CD4-positive, alpha-beta T cell (primary cell): ENCODE measurements at regions not wholly inside any gene's neighbourhood (a gene's known extent, or its start where the extent isn't known, plus 50 kb on each side); places are given as distances from the start of the nearest gene placed in this dataset.
"Not testable (repeated sequence)": the region's sequence is repeated elsewhere in the genome, so short reads cannot be mapped to it uniquely, and the experiment has no call there.

Experiments
- ATAC-seq: fragments of 200-7000 bp; cut with Tn5 transposase; one replicate; pipeline ENCODE4 v1.10.0; 2022; ENCODE audit warnings: mild to moderate bottlenecking; ENCODE audit not compliant: poor library complexity
- CTCF ChIA-PET: fragments of 350-600 bp; sonication (Branson Sonifier 250); formaldehyde crosslinking; loops from one replicate; lab custom pipeline; 2021; ENCODE audit warnings: antibody characterized with exemption, inconsistent platforms; lab: Charles Lee
- POLR2A ChIA-PET: fragments of 350-600 bp; sonication (Branson Sonifier 250); formaldehyde crosslinking; loops from one replicate; lab custom pipeline; 2021; ENCODE audit warnings: antibody characterized with exemption, inconsistent platforms; lab: Charles Lee
- DNase-seq, 14 experiments: peaks; one replicate each; pipeline ENCODE4 v3.0.0-alpha.2; 2013 to 2020; ENCODE audit warnings: mixed read lengths in 2 of 14
- H3K27ac ChIP-seq, 2 donors: one replicate each; pipeline versions ENCODE4 v1.5.1 to v1.7.0; 2013; ENCODE audit warnings: low read length in 2 of 2, low read depth in 1 of 2, mild to moderate bottlenecking in 1 of 2
- H3K27me3 ChIP-seq, 2 experiments: 1 replicate in 1 of 2; 2 replicates in 1 of 2; pipeline versions ENCODE4 v1.6.1 to v1.7.0; 2013; ENCODE audit warnings: low read length in 2 of 2, control low read depth in 1 of 2, mild to moderate bottlenecking in 1 of 2, moderate library complexity in 1 of 2; ENCODE audit not compliant: insufficient read depth in 2 of 2, control insufficient read depth in 1 of 2
- H3K36me3 ChIP-seq: one replicate; pipeline ENCODE4 v1.6.1; 2013; ENCODE audit warnings: low read length, control low read depth; ENCODE audit not compliant: insufficient read depth
- H3K4me1 ChIP-seq: one replicate; pipeline ENCODE4 v1.6.1; 2013; ENCODE audit warnings: low read length, control low read depth; ENCODE audit not compliant: insufficient read depth
- H3K4me3 ChIP-seq: one replicate; pipeline ENCODE4 v1.5.1; 2013; ENCODE audit warnings: mild to moderate bottlenecking, low read length, moderate library complexity
- H3K9me3 ChIP-seq, 2 experiments: 1 replicate in 1 of 2; 2 replicates in 1 of 2; pipeline versions ENCODE4 v1.6.1 to v1.7.0; 2013; ENCODE audit warnings: low read length in 2 of 2, mild to moderate bottlenecking in 2 of 2, control low read depth in 1 of 2, moderate library complexity in 1 of 2; ENCODE audit not compliant: control insufficient read depth in 1 of 2, insufficient read depth in 1 of 2
- H3K27ac Mint-ChIP-seq: one replicate; pipeline ENCODE4 v1.8.0; 2020; ENCODE audit warnings: mixed read lengths
- H3K27me3 Mint-ChIP-seq: one replicate; pipeline ENCODE4 v1.8.0; 2021; ENCODE audit warnings: mixed read lengths
- H3K36me3 Mint-ChIP-seq: one replicate; pipeline ENCODE4 v1.8.0; 2021; ENCODE audit warnings: low read depth, mixed read lengths
- H3K4me1 Mint-ChIP-seq: one replicate; pipeline ENCODE4 v1.8.0; 2021; ENCODE audit warnings: low read depth, mixed read lengths
- H3K4me3 Mint-ChIP-seq: one replicate; pipeline ENCODE4 v1.8.0; 2020; ENCODE audit warnings: mild to moderate bottlenecking, mixed read lengths
- H3K9me3 Mint-ChIP-seq: one replicate; pipeline ENCODE4 v1.8.0; 2020; ENCODE audit warnings: mixed read lengths
- CTCF ChIP-seq: fragments of 200-600 bp; IDR thresholded peaks from one replicate; pipeline ENCODE4 v1.8.0; 2022; ENCODE audit warnings: antibody characterized with exemption, mild to moderate bottlenecking
- intact Hi-C, 2 experiments: fragments of 100-400 bp; cut with DNase I in 1 of 2; cut with micrococcal nuclease in 1 of 2; formaldehyde crosslinking; loops; one replicate each; pipeline versions ENCODE4 v1.15.1 to v1.9.0; 2023 to 2025; cut with DNase I, micrococcal nuclease

GRCh38 chr12:125549171-125549570, 483.9 kb downstream of the AACS start:
- no peak for DNase-seq
- no peak for TF ChIP-seq CTCF
- intact Hi-C loops = no loop called here
- Histone ChIP-seq H3K9me3 (peaks cover 0 to 10% of the 10 kb centered on the region in 2 experiments), H3K27me3 (no peaks in the 10 kb centered on the region), H3K4me3 (no peak overlapping the region), H3K36me3 (no peaks in the 10 kb centered on the region), H3K4me1 (no peaks in the 10 kb centered on the region), H3K27ac (no peak overlapping the region)
- no peak overlapping the region for H3K4me3 Mint-ChIP-seq
- H3K27ac Mint-ChIP-seq = no peak overlapping the region
- ATAC-seq = no peak
- H3K9me3 Mint-ChIP-seq = peaks cover 6% of the 10 kb centered on the region
- H3K27me3 Mint-ChIP-seq = peaks cover 5% of the 10 kb centered on the region
- ChIA-PET CTCF (no interaction called here), POLR2A (no interaction called here)
- H3K4me1 Mint-ChIP-seq = no peaks in the 10 kb centered on the region
- no peaks in the 10 kb centered on the region for H3K36me3 Mint-ChIP-seq

DNA sequence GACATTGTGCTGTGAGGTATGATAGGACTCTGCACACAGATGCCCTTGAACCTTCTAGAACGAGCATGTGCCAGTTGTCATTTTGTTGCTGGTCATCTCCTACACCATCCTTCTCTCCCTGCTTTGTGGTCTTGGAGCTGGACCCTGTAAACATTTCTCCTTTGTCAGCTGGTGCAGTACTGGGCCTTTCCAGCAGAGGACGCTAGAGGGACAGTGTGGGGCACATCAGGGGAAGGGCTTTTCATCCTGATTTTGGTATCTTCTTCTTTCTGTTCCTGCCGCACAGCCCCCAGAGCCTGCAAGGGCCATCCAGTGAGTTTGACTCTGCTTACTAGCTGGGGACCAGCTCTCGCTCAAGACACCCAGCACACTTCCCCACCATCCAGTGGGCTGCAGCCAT, 484.6 kb downstream of the AACS start:
- no peak for ATAC-seq
- POLR2A ChIA-PET = no interaction called here

DNA sequence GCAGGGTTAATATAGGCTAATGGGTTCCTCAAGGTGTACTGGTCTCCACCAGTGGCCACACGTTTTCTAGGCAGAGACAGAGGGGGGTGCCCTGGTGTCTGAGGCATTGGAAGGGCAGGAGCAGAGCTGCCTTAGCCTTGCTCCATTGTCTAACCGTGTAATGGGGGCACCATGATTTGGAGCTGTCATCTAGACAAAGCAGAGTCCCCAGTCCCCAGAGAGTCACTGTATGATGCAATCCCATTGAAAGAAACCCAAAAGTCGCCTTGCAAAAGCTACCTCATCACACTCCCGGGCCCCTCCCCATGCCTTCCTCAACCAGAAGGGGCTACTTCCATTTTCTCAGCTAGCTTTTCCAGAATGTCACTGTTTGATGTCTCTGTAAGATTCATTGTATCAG, 487.1 kb downstream of the AACS start:
- Mint-ChIP-seq H3K27ac (no peak overlapping the region), H3K9me3 (no peaks in the 10 kb centered on the region), H3K27me3 (peaks cover 5% of the 10 kb centered on the region), H3K36me3 (no peaks in the 10 kb centered on the region), H3K4me1 (no peaks in the 10 kb centered on the region), H3K4me3 (no peak overlapping the region)
- no peak for TF ChIP-seq CTCF
- DNase-seq (no peak), ATAC-seq (no peak)
- ChIA-PET CTCF (no interaction called here), POLR2A (no interaction called here)
- Histone ChIP-seq H3K4me1 (no peaks in the 10 kb centered on the region), H3K36me3 (no peaks in the 10 kb centered on the region), H3K27ac (no peak overlapping the region), H3K4me3 (no peak overlapping the region), H3K27me3 (no peaks in the 10 kb centered on the region), H3K9me3 (peaks cover 0 to 10% of the 10 kb centered on the region in 2 experiments)
- intact Hi-C loops = no loop called here

More for the DNA sequence above, 484.6 kb downstream of the AACS start:
- DNase-seq = no peak
- Mint-ChIP-seq H3K27ac (no peak overlapping the region), H3K27me3 (peaks cover 5% of the 10 kb centered on the region), H3K4me3 (no peak overlapping the region), H3K4me1 (no peaks in the 10 kb centered on the region), H3K36me3 (no peaks in the 10 kb centered on the region), H3K9me3 (peaks cover 6% of the 10 kb centered on the region)
- intact Hi-C loops = no loop called here
- Histone ChIP-seq H3K4me3 (no peak overlapping the region), H3K4me1 (no peaks in the 10 kb centered on the region), H3K27me3 (no peaks in the 10 kb centered on the region), H3K36me3 (no peaks in the 10 kb centered on the region), H3K27ac (no peak overlapping the region), H3K9me3 (peaks cover 0 to 10% of the 10 kb centered on the region in 2 experiments)
- TF ChIP-seq CTCF = peak; percentile 21
- CTCF ChIA-PET = no interaction called here

- H3K27me3 ChIP-seq, POLR2A ChIA-PET, H3K27ac Mint-ChIP-seq, DNase-seq, H3K36me3 ChIP-seq, ATAC-seq, H3K9me3 Mint-ChIP-seq, H3K27ac ChIP-seq, H3K4me3 Mint-ChIP-seq, H3K36me3 Mint-ChIP-seq, H3K4me1 ChIP-seq, H3K4me3 ChIP-seq, CTCF ChIA-PET, intact Hi-C loops, H3K27me3 Mint-ChIP-seq, H3K4me1 Mint-ChIP-seq: not testable (repeated sequence)
- H3K9me3 ChIP-seq = peaks cover 0 to 26% of the 10 kb centered on the region in 2 experiments
Measured at GRCh38 chr12:125561008-125561407, 495.8 kb downstream of the AACS start.
